ENCODE measurements at regions not wholly inside any gene's neighbourhood (a gene's known extent, or its start where the extent isn't known, plus 50 kb on each side); places are given as distances from the start of the nearest gene placed in this dataset.
A peak's percentile ranks its signal among the peaks of the same experiment; 100 is the strongest.
"Not testable (repeated sequence)": the region's sequence is repeated elsewhere in the genome, so short reads cannot be mapped to it uniquely, and the experiment has no call there.

DNA sequence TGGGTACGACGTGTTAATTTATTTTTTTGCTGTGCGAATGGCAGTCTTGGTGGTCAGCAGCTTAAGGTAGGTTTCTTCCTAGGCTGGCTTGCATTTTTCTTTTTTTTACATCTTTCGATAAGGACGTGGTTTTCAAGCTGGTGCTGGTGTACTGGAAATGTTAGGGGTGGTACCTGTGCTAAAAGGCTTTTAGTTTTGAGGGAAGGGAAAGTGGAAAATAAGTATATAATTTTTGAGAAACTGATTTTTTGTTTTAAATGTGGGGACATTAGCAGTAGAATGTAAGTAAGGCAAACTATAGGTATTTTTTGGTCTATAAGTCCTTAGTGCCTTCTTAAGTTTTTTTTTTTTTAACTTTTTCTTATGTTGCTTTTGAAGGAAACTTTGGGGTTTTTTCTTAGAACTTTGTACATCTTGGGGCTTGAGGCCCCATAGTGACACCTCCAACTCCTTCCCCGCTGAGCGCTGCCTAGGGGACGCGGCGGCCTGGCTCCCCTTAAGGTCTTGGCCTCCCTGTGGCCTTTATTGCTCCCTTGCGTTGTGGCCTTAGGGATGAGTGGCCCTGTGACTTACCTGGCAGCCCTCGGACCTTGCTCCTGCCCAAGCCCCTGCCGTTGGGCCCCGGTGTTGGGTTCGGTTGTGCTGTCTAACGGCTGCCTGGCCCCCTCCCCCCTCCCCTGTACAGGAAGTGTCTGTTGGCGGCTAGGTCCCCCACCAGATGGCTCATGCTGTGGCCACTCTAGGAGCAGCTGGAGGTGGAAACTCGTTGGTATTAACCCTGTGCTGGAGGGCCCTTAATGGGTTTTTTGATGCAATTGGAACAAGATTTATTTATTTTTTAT lies 88.0 kb upstream of the RPRML start:
- peak in 50 of 51 donors; percentile 6 to 86 (median 69) for DNase-seq

DNA sequence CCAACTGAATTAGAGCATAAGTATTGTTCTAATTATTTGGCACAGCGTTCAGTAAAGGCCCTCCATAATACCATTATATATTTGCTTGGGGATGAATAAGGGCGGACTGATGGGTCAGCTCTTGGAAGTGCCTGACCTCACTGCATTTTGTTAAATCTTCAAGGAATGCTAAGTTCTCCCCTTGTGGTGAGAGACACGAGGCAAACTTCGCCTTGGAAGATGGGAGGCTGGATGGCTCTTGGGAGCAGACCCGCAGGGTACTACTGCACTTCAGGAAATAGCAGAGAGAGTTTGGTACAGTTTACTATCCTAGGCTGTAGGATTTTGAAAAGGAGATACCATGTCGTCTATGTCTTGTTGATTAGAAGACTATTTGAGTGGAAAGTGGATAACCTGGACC lies 87.0 kb upstream of the RPRML start:
- DNase-seq: no peak

DNA sequence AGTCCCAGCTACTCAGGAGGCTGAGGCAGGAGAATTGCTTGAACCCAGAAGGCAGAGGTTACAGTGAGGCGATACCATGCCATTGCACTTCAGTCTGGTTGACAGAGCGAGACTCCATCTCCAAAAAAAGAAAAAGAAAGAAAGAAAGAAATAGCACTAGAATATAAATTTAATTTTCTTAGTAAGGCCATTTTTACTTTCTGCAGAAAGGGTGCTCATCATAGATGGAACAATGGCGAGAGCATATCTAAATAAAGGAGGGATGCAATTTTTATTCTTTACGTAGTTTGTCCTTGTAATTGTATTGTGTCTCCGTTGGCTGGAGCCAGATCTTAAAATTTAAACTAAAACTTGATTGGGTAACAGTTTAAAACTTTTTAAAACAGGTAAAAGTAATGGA lies 85.6 kb upstream of the RPRML start:
- no peak for DNase-seq

DNA sequence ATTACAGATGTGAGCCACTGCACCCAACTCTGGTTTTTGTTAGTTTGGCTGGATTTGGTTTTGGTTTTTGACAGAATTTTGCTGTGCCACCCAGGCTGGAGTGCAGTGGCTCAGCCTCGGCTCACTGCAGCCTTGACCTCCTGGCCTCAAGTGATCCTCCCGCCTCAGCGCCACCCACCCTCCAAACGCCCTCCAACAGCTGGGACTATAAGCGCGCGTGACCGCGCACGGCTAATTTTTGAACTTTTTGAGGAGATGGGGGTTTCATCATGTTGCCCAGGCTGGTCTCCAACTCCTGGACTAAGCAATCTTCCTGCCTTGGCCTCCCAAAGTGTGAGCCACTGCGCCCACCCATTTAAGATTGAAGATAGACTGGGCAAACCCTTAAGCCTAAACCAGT lies 84.4 kb upstream of the RPRML start:
- no peak for DNase-seq

DNA sequence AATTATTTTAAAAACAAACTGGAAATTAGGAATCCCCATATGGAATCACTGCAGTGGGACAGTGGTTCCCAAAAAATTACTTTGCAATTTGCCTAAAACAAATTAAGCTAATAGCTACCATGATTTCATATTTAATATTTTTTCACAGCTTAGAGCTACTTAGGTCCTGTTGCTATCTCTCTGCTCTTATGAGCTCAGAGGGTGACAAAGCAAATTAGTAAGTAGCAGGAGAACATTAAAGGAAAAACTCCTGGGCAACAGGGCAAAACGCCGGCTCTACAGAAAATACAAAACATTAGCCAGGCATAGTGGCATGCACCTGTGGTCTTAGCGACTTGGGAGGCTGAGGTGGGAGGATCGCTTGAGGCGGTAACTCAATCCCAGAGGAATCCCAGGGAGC lies 83.8 kb upstream of the RPRML start:
- DNase-seq: not testable (repeated sequence)

DNA sequence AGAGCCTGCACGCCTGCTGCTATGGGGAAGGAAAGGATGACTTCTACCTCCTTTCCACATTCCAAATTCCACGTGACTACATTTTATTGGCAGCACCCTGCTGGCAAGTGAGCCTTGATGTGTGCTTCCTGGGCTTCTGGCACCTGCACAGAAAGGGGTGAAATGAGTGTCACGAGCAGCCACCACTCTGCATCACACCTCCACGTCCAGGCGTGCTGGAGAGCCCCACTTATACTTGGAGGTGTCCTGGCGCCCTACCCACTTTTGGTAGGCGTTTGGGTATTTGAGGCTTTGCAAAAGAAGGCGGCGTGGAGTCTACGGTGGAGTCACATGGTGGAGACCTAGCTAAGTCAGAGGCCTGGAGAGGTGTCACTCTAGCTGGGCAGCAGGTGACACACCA lies 81.0 kb upstream of the RPRML start:
- DNase-seq: not testable (repeated sequence)

DNA sequence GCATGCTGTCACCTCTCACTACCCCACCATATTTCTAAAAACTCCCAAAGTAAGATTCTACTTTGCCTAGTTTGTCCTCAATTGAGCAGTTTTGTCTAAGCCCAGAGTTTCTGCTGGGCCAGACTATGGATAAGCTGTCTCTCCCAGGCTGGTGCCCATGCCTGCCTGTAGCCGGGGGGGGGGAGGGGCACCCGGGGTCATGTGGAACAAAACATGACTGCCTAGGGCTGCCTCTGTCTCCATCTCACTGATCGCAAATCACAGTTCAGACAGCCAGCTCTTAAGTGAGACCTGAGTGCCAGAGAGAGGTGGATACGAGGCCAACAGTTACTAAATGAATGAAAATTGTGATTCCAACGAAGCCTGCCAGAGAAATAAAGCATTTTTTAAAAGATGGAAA lies 78.8 kb upstream of the RPRML start:
- peak in 2 of 51 donors; percentile 9 to 19 for DNase-seq

DNA sequence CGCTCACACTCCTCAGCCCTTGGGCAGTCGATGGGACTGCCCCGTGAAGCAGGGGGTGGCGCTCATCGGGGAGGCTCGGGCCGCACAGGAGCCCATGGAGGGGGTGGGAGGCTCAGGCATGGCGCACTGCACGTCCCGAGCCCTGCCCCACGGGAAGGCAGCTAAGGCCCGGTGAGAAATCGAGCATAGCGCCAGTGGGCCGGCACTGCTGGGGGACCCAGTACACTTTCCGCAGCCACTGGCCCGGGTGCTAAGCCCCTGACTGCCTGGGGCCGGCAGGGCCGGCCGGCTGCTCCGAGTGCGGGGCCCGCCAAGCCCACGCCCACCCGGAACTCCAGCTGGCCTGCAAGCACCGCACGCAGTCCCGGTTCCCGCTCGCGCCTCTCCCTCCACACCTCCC lies 78.2 kb upstream of the RPRML start:
- DNase-seq: not testable (repeated sequence)

DNA sequence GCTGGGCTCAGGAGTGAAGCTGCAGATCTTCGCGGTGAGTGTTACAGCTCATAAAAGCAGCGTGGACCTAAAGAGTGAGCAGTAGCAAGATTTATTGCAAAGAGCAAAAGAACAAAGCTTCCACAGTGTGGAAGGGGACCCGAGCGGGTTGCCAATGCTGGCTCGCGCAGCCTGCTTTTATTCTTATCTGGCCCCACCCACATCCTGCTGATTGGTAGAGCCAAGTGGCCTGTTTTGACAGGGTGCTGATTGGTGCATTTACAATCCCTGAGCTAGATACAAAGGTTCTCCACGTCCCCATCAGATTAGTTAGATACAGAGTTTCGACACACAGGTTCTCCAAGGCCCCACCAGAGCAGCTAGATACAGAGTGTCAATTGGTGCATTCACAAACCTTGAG lies 77.6 kb upstream of the RPRML start:
- not testable (repeated sequence) for DNase-seq
